ENCODE measurements at regions not wholly inside any gene's neighbourhood (a gene's known extent, or its start where the extent isn't known, plus 50 kb on each side); places are given as distances from the start of the nearest gene placed in this dataset.

DNA sequence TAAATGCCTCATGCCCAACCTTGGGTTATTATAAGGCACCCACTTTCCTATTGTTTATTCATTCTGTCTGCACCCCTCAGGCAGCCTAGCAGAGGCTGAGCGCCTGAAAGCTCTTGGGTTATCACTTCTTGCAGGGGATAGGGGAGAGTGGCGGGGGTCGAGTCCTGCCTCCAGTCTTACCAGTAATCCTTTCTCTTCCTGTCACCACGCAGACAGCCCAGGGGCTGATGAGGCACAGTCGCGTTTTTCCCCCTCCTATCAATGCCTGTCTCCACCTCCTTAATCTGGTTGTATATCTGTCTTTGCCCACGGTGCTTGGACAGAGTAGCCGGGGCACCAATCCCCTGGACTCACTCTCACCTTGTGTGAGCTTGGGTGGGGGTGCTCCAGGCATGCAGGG is 733.1 kb downstream of the MATN1 start:
- no peak for FAIRE-seq
- TF ChIP-seq POLR2AphosphoS5 (IDR thresholded peaks at IDR 0.05; ENCODE audit: low read depth, low read length): no peak
- TF ChIP-seq PAX5 (IDR thresholded peaks at IDR 0.05; ENCODE audit: insufficient read depth, low read length, severe bottlenecking): no peak
- no peak for TF ChIP-seq TAF1 (IDR thresholded peaks at IDR 0.05; ENCODE audit: low read depth, low read length)
- TF ChIP-seq SPI1 (IDR thresholded peaks at IDR 0.05; ENCODE audit: low read depth, low read length): no peak
- TF ChIP-seq POU2F2 (IDR thresholded peaks at IDR 0.05; ENCODE audit: low read depth, low read length): no peak
- TF ChIP-seq POLR2A (IDR thresholded peaks at IDR 0.05; ENCODE audit: low read depth, low read length): no peak
- DNase-seq (ENCODE audit: insufficient read length, low spot score): no peak

DNA sequence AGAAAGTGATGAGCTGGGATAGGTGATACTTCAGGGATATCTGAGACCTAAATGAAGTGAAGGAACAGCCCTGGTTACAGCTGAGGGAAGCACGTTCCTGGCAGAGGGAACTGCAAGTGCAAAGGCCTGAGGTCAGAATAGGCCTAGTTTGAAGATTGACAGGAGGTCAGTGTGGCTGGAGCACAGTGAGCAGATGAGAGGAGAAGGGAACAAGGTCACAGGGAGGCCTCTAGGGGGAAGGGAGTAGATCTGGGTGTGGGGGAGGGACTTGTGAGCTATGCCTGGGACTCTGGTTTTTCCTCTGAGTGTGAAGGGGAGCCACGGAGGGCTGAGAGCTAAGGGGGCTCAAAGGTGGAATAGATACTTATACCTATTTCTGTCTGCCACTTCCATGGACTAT is 736.4 kb downstream of the MATN1 start:
- FAIRE-seq: no peak
- TF ChIP-seq SPI1 (IDR thresholded peaks at IDR 0.05; ENCODE audit: low read depth, low read length) (no peak), PAX5 (IDR thresholded peaks at IDR 0.05; ENCODE audit: insufficient read depth, low read length, severe bottlenecking) (no peak), TAF1 (IDR thresholded peaks at IDR 0.05; ENCODE audit: low read depth, low read length) (no peak), POLR2AphosphoS5 (IDR thresholded peaks at IDR 0.05; ENCODE audit: low read depth, low read length) (no peak), POU2F2 (IDR thresholded peaks at IDR 0.05; ENCODE audit: low read depth, low read length) (no peak), POLR2A (IDR thresholded peaks at IDR 0.05; ENCODE audit: low read depth, low read length) (no peak)
- no peak for DNase-seq (ENCODE audit: insufficient read length, low spot score)

DNA sequence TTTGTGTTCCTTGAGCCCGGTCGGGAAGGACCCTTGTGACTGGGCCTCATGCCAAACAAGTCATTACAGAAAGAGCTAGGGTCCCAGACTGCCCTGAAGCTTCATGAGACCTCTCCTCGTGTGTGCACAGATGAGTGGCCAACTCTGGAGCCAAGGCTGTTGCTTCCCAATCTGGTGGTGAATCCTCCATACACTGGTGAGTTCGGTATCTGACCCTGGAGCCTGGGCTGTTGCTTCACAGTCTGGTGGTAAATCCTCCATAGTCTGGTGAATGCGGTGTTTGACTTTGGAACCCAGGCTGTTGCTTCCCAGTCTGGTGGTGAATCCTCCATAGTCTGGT is 737.8 kb downstream of the MATN1 start:
- TF ChIP-seq TAF1 (IDR thresholded peaks at IDR 0.05; ENCODE audit: low read depth, low read length) (no peak), SPI1 (IDR thresholded peaks at IDR 0.05; ENCODE audit: low read depth, low read length) (no peak)
- FAIRE-seq (no peak), DNase-seq (ENCODE audit: insufficient read length, low spot score) (no peak)

DNA sequence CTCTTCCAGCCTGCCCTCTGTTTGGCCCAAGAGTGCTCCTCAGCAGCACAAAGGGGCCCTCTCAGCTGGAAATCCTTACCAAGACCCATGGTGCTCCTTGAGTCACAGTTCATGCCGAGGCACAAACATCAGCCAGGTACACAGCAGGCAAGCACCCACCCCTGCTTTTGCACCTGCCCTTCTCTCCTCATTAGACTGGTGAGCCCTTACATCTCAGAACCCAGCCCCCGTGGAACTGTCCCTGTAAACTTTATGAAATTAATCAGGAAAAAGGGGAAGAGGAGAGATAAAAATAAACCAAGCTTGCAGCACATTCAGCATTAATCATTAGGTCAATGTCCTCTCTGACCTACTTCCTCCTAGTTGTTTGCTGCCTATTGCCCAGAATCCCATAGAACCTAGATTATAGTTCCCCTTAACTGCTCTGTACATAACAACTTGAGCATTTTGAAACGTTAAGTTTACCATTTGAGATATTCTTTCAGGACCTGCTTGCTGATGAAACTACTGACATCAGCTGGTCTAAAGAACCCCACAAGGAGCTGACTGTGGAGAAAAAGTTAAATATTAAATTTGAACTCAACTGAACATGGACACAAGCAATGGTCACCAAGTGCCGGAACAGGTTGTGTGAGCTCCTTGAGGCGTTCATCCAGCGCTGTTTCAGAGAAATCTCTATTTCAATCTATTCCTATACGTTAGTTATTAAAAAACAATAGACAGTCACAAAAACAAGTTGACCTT is 738.4 kb downstream of the MATN1 start:
- no peak for TF ChIP-seq POLR2AphosphoS5 (IDR thresholded peaks at IDR 0.05; ENCODE audit: low read depth, low read length)
- TF ChIP-seq POU2F2 (IDR thresholded peaks at IDR 0.05; ENCODE audit: low read depth, low read length): no peak
- TF ChIP-seq SPI1 (IDR thresholded peaks at IDR 0.05; ENCODE audit: low read depth, low read length): no peak
- TF ChIP-seq PAX5 (IDR thresholded peaks at IDR 0.05; ENCODE audit: insufficient read depth, low read length, severe bottlenecking): no peak
- TF ChIP-seq TAF1 (IDR thresholded peaks at IDR 0.05; ENCODE audit: low read depth, low read length): no peak
- TF ChIP-seq POLR2A (IDR thresholded peaks at IDR 0.05; ENCODE audit: low read depth, low read length): no peak
- DNase-seq (ENCODE audit: insufficient read length, low spot score) (no peak), FAIRE-seq (no peak)

DNA sequence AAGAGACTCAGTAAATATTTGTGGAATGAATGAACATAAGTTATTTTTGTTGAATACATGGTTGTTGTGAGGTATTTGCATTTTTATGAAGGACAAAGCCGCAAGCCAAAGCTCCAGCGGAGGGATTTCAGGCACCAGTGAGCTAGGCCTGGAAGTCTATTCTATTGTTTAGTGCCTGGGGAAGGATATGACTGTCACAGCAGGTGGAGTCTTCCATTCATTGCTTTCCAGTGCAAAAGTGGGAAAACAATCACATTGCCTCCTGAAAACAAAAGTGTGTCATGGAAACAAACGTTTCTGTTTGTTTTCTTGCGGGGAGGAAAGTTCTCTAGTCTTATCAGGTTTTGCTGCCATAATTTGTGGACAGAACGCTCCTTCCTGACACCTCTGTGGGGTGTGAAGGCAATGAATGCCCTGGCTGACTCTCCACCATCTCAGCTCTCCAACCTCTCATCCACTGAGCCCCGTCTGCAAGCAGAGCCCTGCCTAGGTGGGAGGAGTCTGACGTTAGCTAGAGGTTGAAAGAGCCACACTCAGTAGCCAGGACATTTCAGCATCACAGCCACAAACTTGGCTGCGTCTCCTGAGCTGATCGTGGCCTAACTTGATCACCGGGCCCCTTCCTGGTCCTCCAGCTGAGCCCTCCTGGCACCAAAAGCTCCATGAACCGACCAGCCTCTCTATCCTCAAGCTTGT is 739.1 kb downstream of the MATN1 start:
- FAIRE-seq: no peak
- TF ChIP-seq POU2F2 (IDR thresholded peaks at IDR 0.05; ENCODE audit: low read depth, low read length) (no peak), POLR2AphosphoS5 (IDR thresholded peaks at IDR 0.05; ENCODE audit: low read depth, low read length) (no peak), POLR2A (IDR thresholded peaks at IDR 0.05; ENCODE audit: low read depth, low read length) (no peak), TAF1 (IDR thresholded peaks at IDR 0.05; ENCODE audit: low read depth, low read length) (no peak), SPI1 (IDR thresholded peaks at IDR 0.05; ENCODE audit: low read depth, low read length) (no peak), PAX5 (IDR thresholded peaks at IDR 0.05; ENCODE audit: insufficient read depth, low read length, severe bottlenecking) (no peak)
- DNase-seq (ENCODE audit: insufficient read length, low spot score): no peak

DNA sequence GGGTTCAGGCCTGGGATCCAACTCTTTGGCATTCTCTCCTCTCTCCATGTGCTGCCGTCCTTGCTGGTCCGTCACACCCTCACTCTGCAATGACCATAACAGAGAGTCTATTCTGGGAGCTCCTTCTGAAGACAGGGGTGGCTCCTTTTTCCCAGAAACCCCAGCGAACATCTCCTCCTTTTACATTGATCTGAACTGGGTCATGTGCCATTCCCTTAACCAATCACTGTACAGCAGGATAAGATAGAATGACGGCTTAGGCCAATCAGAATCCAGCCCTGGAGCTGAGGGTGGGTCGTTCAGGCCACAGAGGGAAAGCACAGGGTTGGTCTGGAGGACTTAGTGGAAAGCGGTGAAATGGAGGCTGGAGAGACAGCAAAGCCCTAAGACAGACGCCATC is 740.1 kb downstream of the MATN1 start:
- no peak for DNase-seq (ENCODE audit: insufficient read length, low spot score)
- TF ChIP-seq TAF1 (IDR thresholded peaks at IDR 0.05; ENCODE audit: low read depth, low read length): no peak
- FAIRE-seq: no peak

DNA sequence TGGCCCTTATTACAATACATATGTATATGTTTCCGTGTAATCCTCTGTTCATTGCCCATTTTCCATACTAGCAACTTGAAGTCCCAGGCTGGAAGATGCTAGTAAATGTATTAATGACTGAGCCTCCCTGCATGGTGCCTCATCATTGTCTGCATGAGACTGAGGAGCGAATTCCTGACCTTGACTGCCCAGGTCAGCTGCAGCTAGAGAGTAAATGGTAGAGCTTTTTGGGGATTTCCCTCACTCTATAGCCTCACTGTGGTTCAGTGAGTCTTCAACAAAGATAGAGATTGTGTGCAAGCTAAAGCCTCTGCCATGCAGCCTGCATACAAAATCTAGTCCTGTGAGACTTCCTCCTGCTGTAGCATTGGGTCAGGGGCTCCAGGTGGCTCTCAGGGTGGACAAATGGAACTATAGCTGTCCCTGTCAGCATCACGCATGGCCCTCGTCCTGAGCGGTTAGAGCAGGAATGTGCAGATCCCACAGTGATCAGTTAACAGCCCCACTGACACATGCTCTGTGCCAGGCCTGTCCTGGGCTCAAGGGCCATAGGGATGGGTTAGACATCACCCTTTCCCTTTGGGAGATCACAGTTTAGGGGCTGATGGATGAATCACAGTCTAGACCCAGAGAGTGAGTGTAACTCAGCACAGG is 741.7 kb downstream of the MATN1 start:
- no peak for TF ChIP-seq PAX5 (IDR thresholded peaks at IDR 0.05; ENCODE audit: insufficient read depth, low read length, severe bottlenecking)
- no peak for TF ChIP-seq TAF1 (IDR thresholded peaks at IDR 0.05; ENCODE audit: low read depth, low read length)
- TF ChIP-seq POLR2A (IDR thresholded peaks at IDR 0.05; ENCODE audit: low read depth, low read length): no peak
- no peak for TF ChIP-seq POU2F2 (IDR thresholded peaks at IDR 0.05; ENCODE audit: low read depth, low read length)
- no peak for TF ChIP-seq SPI1 (IDR thresholded peaks at IDR 0.05; ENCODE audit: low read depth, low read length)
- TF ChIP-seq POLR2AphosphoS5 (IDR thresholded peaks at IDR 0.05; ENCODE audit: low read depth, low read length): no peak
- no peak for FAIRE-seq
- DNase-seq (ENCODE audit: insufficient read length, low spot score): no peak

DNA sequence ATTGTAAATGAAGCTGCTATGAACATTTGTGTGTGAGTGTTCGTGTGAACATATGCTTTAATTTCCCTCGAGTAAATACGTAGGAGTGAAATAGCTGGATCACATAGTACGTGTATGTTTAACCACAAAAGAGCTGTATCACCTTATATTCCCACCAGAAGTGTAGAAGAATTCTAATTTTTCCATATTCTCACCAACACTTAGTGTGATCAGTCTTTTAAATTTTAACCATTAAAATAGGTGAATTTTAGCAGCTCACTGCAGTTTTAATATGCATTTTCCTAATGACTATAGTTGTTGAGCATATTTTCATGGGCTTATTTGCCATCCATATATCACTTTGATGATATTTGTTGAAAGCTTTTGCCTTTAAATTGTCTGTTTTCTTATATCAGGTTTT is 741.2 kb downstream of the PTPRU start:
- no peak for DNase-seq (ENCODE audit: insufficient read length, low spot score)
- no peak for FAIRE-seq
- no peak for TF ChIP-seq POLR2AphosphoS5 (IDR thresholded peaks at IDR 0.05; ENCODE audit: low read depth, low read length)
- no peak for TF ChIP-seq POLR2A (IDR thresholded peaks at IDR 0.05; ENCODE audit: low read depth, low read length)
- no peak for TF ChIP-seq SPI1 (IDR thresholded peaks at IDR 0.05; ENCODE audit: low read depth, low read length)
- no peak for TF ChIP-seq PAX5 (IDR thresholded peaks at IDR 0.05; ENCODE audit: insufficient read depth, low read length, severe bottlenecking)
- TF ChIP-seq POU2F2 (IDR thresholded peaks at IDR 0.05; ENCODE audit: low read depth, low read length): no peak

DNA sequence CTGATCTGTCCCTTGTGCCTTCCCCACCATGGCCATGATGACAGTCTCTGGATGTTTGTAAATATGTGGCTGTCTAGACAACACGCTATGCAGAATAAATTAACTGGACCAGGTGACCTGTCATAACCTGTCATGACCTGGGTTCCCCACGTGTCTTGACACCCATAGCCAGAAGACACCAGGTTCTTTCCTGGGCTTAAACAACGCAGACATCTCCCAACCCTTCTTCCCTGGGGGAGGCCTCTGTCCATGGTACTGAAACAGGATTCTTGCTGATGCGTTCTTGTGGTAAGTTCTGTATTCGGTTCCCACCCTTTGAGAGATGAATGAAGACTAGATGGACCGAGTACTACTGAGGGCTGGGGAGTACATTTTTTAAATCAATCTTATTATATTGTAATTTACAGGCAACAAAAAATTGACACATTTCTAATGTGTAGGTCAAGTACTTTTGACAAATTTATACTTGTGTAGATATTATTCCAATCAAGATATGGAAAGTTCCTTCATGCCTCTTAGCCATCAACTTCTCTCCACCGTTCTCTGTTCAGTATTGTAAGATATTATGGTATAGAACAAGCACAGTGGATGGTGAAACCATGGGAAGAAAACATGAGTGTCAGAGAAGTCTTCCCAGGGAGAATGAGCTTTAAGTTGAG is 738.8 kb downstream of the PTPRU start:
- TF ChIP-seq TAF1 (IDR thresholded peaks at IDR 0.05; ENCODE audit: low read depth, low read length) (no peak), SPI1 (IDR thresholded peaks at IDR 0.05; ENCODE audit: low read depth, low read length) (no peak), PAX5 (IDR thresholded peaks at IDR 0.05; ENCODE audit: insufficient read depth, low read length, severe bottlenecking) (no peak), POU2F2 (IDR thresholded peaks at IDR 0.05; ENCODE audit: low read depth, low read length) (no peak), POLR2A (IDR thresholded peaks at IDR 0.05; ENCODE audit: low read depth, low read length) (no peak), POLR2AphosphoS5 (IDR thresholded peaks at IDR 0.05; ENCODE audit: low read depth, low read length) (no peak)
- DNase-seq (ENCODE audit: insufficient read length, low spot score) (no peak), FAIRE-seq (no peak)
